CD14-positive monocyte (primary cell): ENCODE measurements at regions not wholly inside any gene's neighbourhood (a gene's known extent, or its start where the extent isn't known, plus 50 kb on each side); places are given as distances from the start of the nearest gene placed in this dataset.

Source experiments
- DNase-seq, 3 donors: peaks; one replicate each; pipeline ENCODE4 v3.0.0-alpha.2; 2011 to 2022
- H2AFZ ChIP-seq: 2 replicates; pipeline ENCODE4 v1.6.0; 2012; ENCODE audit warnings: mild to moderate bottlenecking, low read depth, low read length, inconsistent platforms; ENCODE audit not compliant: insufficient read depth, poor library complexity, severe bottlenecking
- H3K27ac ChIP-seq, 2 donors: 1 replicate in 1 of 2; 2 replicates in 1 of 2; pipeline ENCODE4 v1.5.1; 2012 to 2013; ENCODE audit warnings: low read length in 2 of 2, control low read depth in 1 of 2, inconsistent platforms in 1 of 2, low read depth in 1 of 2, mild to moderate bottlenecking in 1 of 2
- H3K27me3 ChIP-seq, 2 donors: one replicate each; pipeline versions ENCODE4 v1.6.0 to v1.6.1; 2011 to 2013; ENCODE audit warnings: low read length in 2 of 2; ENCODE audit not compliant: control insufficient read depth in 2 of 2, insufficient read depth in 2 of 2
- H3K36me3 ChIP-seq, 2 donors: replicated peaks in 1 of 2; 1 replicate in 1 of 2; 2 replicates in 1 of 2; pipeline versions ENCODE4 v1.5.1 to v1.6.1; 2012 to 2013; ENCODE audit warnings: low read length in 2 of 2, control low read depth in 1 of 2, inconsistent platforms in 1 of 2, mild to moderate bottlenecking in 1 of 2; ENCODE audit not compliant: insufficient read depth in 2 of 2, control insufficient read depth in 1 of 2
- H3K4me1 ChIP-seq, 2 donors: 1 replicate in 1 of 2; 2 replicates in 1 of 2; pipeline versions ENCODE4 v1.5.1 to v1.6.1; 2012 to 2013; ENCODE audit warnings: low read length in 2 of 2, control low read depth in 1 of 2, inconsistent platforms in 1 of 2, mild to moderate bottlenecking in 1 of 2, moderate library complexity in 1 of 2; ENCODE audit not compliant: insufficient read depth in 2 of 2, control insufficient read depth in 1 of 2
- H3K4me2 ChIP-seq: replicated peaks from 2 replicates; pipeline ENCODE3; 2012; ENCODE audit warnings: low read length, moderate library complexity, mild to moderate bottlenecking; ENCODE audit not compliant: poor library complexity, severe bottlenecking; ENCODE audit errors: extremely low read depth
- H3K4me3 ChIP-seq, 3 experiments: fragments of 200-600 bp in 1 of 3; sonication (generic) in 1 of 3; replicated peaks in 1 of 3; 1 replicate in 2 of 3; 2 replicates in 1 of 3; pipeline ENCODE4 v1.5.1; 2011 to 2013; ENCODE audit warnings: low read length in 3 of 3, mild to moderate bottlenecking in 3 of 3, control low read depth in 2 of 3, low read depth in 2 of 3, inconsistent platforms in 1 of 3, moderate library complexity in 1 of 3
- H3K79me2 ChIP-seq: 2 replicates; pipeline ENCODE4 v1.6.0; 2012; ENCODE audit warnings: mild to moderate bottlenecking, control low read depth, inconsistent platforms, low read length, moderate library complexity; ENCODE audit not compliant: insufficient read depth
- H3K9ac ChIP-seq: 2 replicates; pipeline ENCODE4 v1.6.0; 2017; ENCODE audit warnings: low read length, mild to moderate bottlenecking; ENCODE audit not compliant: insufficient read depth, poor library complexity, severe bottlenecking
- H3K9me3 ChIP-seq, 2 donors: replicated peaks in 1 of 2; 1 replicate in 1 of 2; 2 replicates in 1 of 2; pipeline versions ENCODE4 v1.5.1 to v1.6.1; 2012 to 2013; ENCODE audit warnings: low read length in 2 of 2, control low read depth in 1 of 2; ENCODE audit not compliant: control insufficient read depth in 1 of 2, insufficient read depth in 1 of 2
- H4K20me1 ChIP-seq: 2 replicates; pipeline ENCODE4 v1.6.0; 2012; ENCODE audit warnings: mild to moderate bottlenecking, low read length, control low read depth, moderate library complexity; ENCODE audit not compliant: insufficient read depth
- H3K27ac Mint-ChIP-seq, 7 donors: one replicate each; pipeline ENCODE4 v1.8.0; 2020; ENCODE audit warnings: mild to moderate bottlenecking in 7 of 7, mixed read lengths in 7 of 7, moderate library complexity in 6 of 7, inconsistent platforms in 2 of 7
- H3K27me3 Mint-ChIP-seq, 3 donors: one replicate each; pipeline ENCODE4 v1.8.0; 2021 to 2022; ENCODE audit warnings: low read depth in 3 of 3, mild to moderate bottlenecking in 3 of 3, mixed read lengths in 3 of 3, moderate library complexity in 3 of 3, inconsistent platforms in 1 of 3
- H3K36me3 Mint-ChIP-seq, 2 donors: one replicate each; pipeline ENCODE4 v1.8.0; 2020; ENCODE audit warnings: mixed read lengths in 2 of 2, inconsistent platforms in 1 of 2, mild to moderate bottlenecking in 1 of 2
- H3K4me1 Mint-ChIP-seq: one replicate; pipeline ENCODE4 v1.8.0; 2020; ENCODE audit warnings: mild to moderate bottlenecking, mixed read lengths
- H3K4me3 Mint-ChIP-seq, 2 donors: one replicate each; pipeline ENCODE4 v1.8.0; 2020; ENCODE audit warnings: mild to moderate bottlenecking in 2 of 2, mixed read lengths in 2 of 2, moderate library complexity in 1 of 2
- H3K9me3 Mint-ChIP-seq, 7 donors: one replicate each; pipeline ENCODE4 v1.8.0; 2020 to 2022; ENCODE audit warnings: mixed read lengths in 7 of 7, mild to moderate bottlenecking in 6 of 7, moderate library complexity in 6 of 7, inconsistent platforms in 2 of 7
- CTCF ChIP-seq: fragments of 200-600 bp; IDR thresholded peaks from one replicate; pipeline ENCODE4 v1.8.0; 2022; ENCODE audit warnings: antibody characterized with exemption, mild to moderate bottlenecking
- WGBS: methylation state at CpG from one replicate; pipeline ENCODE4 v1.1.5; 2013; ENCODE audit warnings: missing lambda C conversion rate; ENCODE audit not compliant: insufficient coverage; 5-methylcytosine and 5-hydroxymethylcytosine counted together
- intact Hi-C, 2 donors: fragments of 100-400 bp; cut with micrococcal nuclease; formaldehyde crosslinking; loops; one replicate each; pipeline versions ENCODE4 v1.15.0 to v1.15.1; 2023

DNA sequence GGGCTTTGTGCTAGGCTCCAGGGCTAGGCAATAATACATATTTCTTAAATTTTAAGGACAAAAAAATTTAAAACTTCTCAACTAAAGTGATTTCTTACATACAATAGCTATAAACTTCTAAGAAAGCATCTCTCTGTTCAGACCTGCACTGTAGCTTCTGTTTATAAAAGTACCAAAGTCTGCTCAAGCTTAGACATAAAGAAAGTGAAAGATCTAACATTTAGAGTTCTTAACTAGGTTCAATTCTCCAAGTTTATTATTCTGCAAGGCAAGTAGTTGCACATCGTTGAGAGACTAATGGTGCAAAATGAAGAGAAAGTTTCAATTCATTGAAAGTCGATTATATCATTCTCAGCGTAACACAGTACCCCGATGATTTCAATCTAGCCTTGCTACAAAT is 857.4 kb upstream of the HTR2C start:
- no peaks in the 10 kb centered on the region for H3K79me2 ChIP-seq
- H3K27ac Mint-ChIP-seq = no peak overlapping the region
- intact Hi-C loops = no loop called here
- H3K9me3 Mint-ChIP-seq = peaks cover 0 to 6% (median 2%) of the 10 kb centered on the region in 7 donors
- H3K4me2 ChIP-seq = no peak overlapping the region
- no peaks in the 10 kb centered on the region for H3K36me3 Mint-ChIP-seq
- TF ChIP-seq CTCF = no peak
- H2AFZ ChIP-seq = no peak overlapping the region
- no peaks in the 10 kb centered on the region for H3K36me3 ChIP-seq
- H3K27ac ChIP-seq = no peak overlapping the region
- no peak overlapping the region for H3K4me3 ChIP-seq
- H3K27me3 ChIP-seq = no peaks in the 10 kb centered on the region
- no peak overlapping the region for H3K9ac ChIP-seq
- H3K9me3 ChIP-seq = no peaks in the 10 kb centered on the region
- H3K4me1 Mint-ChIP-seq = no peaks in the 10 kb centered on the region
- H4K20me1 ChIP-seq = no peaks in the 10 kb centered on the region
- no peaks in the 10 kb centered on the region for H3K27me3 Mint-ChIP-seq
- no peaks in the 10 kb centered on the region for H3K4me1 ChIP-seq
- 100% methylated on average over 2 of the region's 4 CpGs for WGBS
- DNase-seq = no peak
- H3K4me3 Mint-ChIP-seq = no peak overlapping the region

DNA sequence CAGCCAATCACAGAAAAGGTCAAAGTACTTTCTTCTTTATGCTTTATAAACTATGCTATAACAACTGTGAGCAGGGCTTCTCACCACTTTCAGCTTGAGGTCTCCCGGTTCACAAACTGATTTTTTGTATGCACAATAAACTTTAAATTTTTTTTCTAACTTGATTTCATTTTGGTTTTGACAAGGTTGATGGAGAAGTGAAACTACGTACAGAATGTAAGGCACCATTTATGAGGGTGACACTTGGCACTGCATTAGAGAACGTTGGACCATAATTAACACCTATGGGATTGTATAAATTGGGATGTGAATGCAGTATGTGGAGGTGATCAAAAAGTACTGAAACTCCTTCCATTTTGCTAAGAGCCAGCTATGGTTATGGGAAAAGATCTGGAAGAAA is 857.9 kb upstream of the HTR2C start:
- WGBS = no CpG with 5 or more reads among the region's 3 CpGs
- no peak overlapping the region for H3K27ac ChIP-seq
- no peak overlapping the region for H2AFZ ChIP-seq
- no peak overlapping the region for H3K4me3 ChIP-seq
- H3K36me3 ChIP-seq = no peaks in the 10 kb centered on the region
- H3K4me3 Mint-ChIP-seq = no peak overlapping the region
- no peak overlapping the region for H3K9ac ChIP-seq
- no peaks in the 10 kb centered on the region for H3K4me1 Mint-ChIP-seq
- no peaks in the 10 kb centered on the region for H3K27me3 ChIP-seq
- H4K20me1 ChIP-seq = no peaks in the 10 kb centered on the region
- no peak overlapping the region for H3K27ac Mint-ChIP-seq
- H3K4me1 ChIP-seq = no peaks in the 10 kb centered on the region
- no peak overlapping the region for H3K4me2 ChIP-seq
- H3K36me3 Mint-ChIP-seq = no peaks in the 10 kb centered on the region
- peaks cover 0 to 3% (median 0%) of the 10 kb centered on the region in 7 donors for H3K9me3 Mint-ChIP-seq
- no peaks in the 10 kb centered on the region for H3K27me3 Mint-ChIP-seq
- H3K9me3 ChIP-seq = no peaks in the 10 kb centered on the region
- TF ChIP-seq CTCF = no peak
- no peak for DNase-seq
- H3K79me2 ChIP-seq = no peaks in the 10 kb centered on the region
- intact Hi-C loops = no loop called here
